NK-92 (cell line): ENCODE measurements at regions not wholly inside any gene's neighbourhood (a gene's known extent, or its start where the extent isn't known, plus 50 kb on each side); places are given as distances from the start of the nearest gene placed in this dataset.
"Not testable (repeated sequence)": the region's sequence is repeated elsewhere in the genome, so short reads cannot be mapped to it uniquely, and the experiment has no call there.

Source experiments
- DNase-seq: peaks from one replicate; lab custom pipeline; 2025; ENCODE audit not compliant: unreplicated experiment; lab: John Stamatoyannopoulos, UW

- no peak for DNase-seq
These were observed 217.7 kb upstream of the IRF2BP2 start for GRCh38 chr1:234827656-234828055.

GRCh38 chr1:234827181-234827580, 217.2 kb upstream of the IRF2BP2 start:
- no peak for DNase-seq

GRCh38 chr1:234826352-234826751, 216.4 kb upstream of the IRF2BP2 start:
- no peak for DNase-seq

GRCh38 chr1:234825498-234826165, 215.7 kb upstream of the IRF2BP2 start:
- no peak for DNase-seq

- DNase-seq: not testable (repeated sequence)
These were observed 214.9 kb upstream of the IRF2BP2 start for GRCh38 chr1:234824836-234825235.

GRCh38 chr1:234823191-234824176, 213.5 kb upstream of the IRF2BP2 start:
- no peak for DNase-seq

GRCh38 chr1:234821840-234822239, 211.9 kb upstream of the IRF2BP2 start:
- no peak for DNase-seq

- DNase-seq: no peak
These were observed 210.6 kb upstream of the IRF2BP2 start for GRCh38 chr1:234820597-234820996.

- not testable (repeated sequence) for DNase-seq
These were observed 209.9 kb upstream of the IRF2BP2 start for GRCh38 chr1:234819845-234820244.

GRCh38 chr1:234818040-234818387, 208.0 kb upstream of the IRF2BP2 start:
- DNase-seq: not testable (repeated sequence)

- DNase-seq: not testable (repeated sequence)
These were observed 207.5 kb upstream of the IRF2BP2 start for GRCh38 chr1:234817313-234818039.

GRCh38 chr1:234816864-234817263, 206.9 kb upstream of the IRF2BP2 start:
- DNase-seq: not testable (repeated sequence)

- not testable (repeated sequence) for DNase-seq
These were observed 206.3 kb upstream of the IRF2BP2 start for GRCh38 chr1:234816186-234816851.

- DNase-seq: not testable (repeated sequence)
These were observed 205.4 kb upstream of the IRF2BP2 start for GRCh38 chr1:234815295-234815815.

- not testable (repeated sequence) for DNase-seq
These were observed 204.3 kb upstream of the IRF2BP2 start for GRCh38 chr1:234814235-234814634.

GRCh38 chr1:234811824-234812223, 201.8 kb upstream of the IRF2BP2 start:
- not testable (repeated sequence) for DNase-seq

- not testable (repeated sequence) for DNase-seq
These were observed 200.7 kb upstream of the IRF2BP2 start for GRCh38 chr1:234810726-234811125.

GRCh38 chr1:234809854-234810245, 199.9 kb upstream of the IRF2BP2 start:
- not testable (repeated sequence) for DNase-seq

GRCh38 chr1:234808943-234809853, 199.2 kb upstream of the IRF2BP2 start:
- DNase-seq: not testable (repeated sequence)
